ENCODE measurements at regions not wholly inside any gene's neighbourhood (a gene's known extent, or its start where the extent isn't known, plus 50 kb on each side); places are given as distances from the start of the nearest gene placed in this dataset.

GRCh38 chr10:3350205-3350604, 177.6 kb upstream of the PITRM1 start:
- H3K27ac ChIP-seq: no peak overlapping the region
- ChIA-PET CTCF (no interaction called here), POLR2A (ENCODE audit: low non-redundant PET) (no interaction called here)
- TF ChIP-seq CTCF (conservative IDR thresholded peaks at IDR 0.05; ENCODE audit: low read depth): no peak
- no peak for DNase-seq (ENCODE audit: low spot score)

GRCh38 chr10:3348564-3348963, 176.0 kb upstream of the PITRM1 start:
- no peak for TF ChIP-seq CTCF (conservative IDR thresholded peaks at IDR 0.05; ENCODE audit: low read depth)
- H3K27ac ChIP-seq: no peak overlapping the region
- ChIA-PET CTCF (no interaction called here), POLR2A (ENCODE audit: low non-redundant PET) (no interaction called here)
- no peak for DNase-seq (ENCODE audit: low spot score)

GRCh38 chr10:3347413-3348182, 175.0 kb upstream of the PITRM1 start:
- POLR2A ChIA-PET (ENCODE audit: low non-redundant PET): no interaction called here
- CTCF ChIA-PET: no interaction called here
- no peak for DNase-seq (ENCODE audit: low spot score)
- TF ChIP-seq CTCF (conservative IDR thresholded peaks at IDR 0.05; ENCODE audit: low read depth): no peak
- no peak overlapping the region for H3K27ac ChIP-seq

GRCh38 chr10:3346851-3347250, 174.3 kb upstream of the PITRM1 start:
- no peak for DNase-seq (ENCODE audit: low spot score)
- ChIA-PET CTCF (no interaction called here), POLR2A (ENCODE audit: low non-redundant PET) (no interaction called here)
- TF ChIP-seq CTCF (conservative IDR thresholded peaks at IDR 0.05; ENCODE audit: low read depth): no peak
- H3K27ac ChIP-seq: no peak overlapping the region

- ChIA-PET POLR2A (ENCODE audit: low non-redundant PET) (no interaction called here), CTCF (no interaction called here)
- DNase-seq (ENCODE audit: low spot score): no peak
- TF ChIP-seq CTCF (conservative IDR thresholded peaks at IDR 0.05; ENCODE audit: low read depth): no peak
- no peak overlapping the region for H3K27ac ChIP-seq
These were observed 170.2 kb upstream of the PITRM1 start for GRCh38 chr10:3342771-3343170.

GRCh38 chr10:3340127-3340730, 167.6 kb upstream of the PITRM1 start:
- POLR2A ChIA-PET (ENCODE audit: low non-redundant PET): no interaction called here
- DNase-seq (ENCODE audit: low spot score): no peak
- no peak for TF ChIP-seq CTCF (conservative IDR thresholded peaks at IDR 0.05; ENCODE audit: low read depth)
- CTCF ChIA-PET: no interaction called here
- no peak overlapping the region for H3K27ac ChIP-seq
